Right lobe of liver (tissue), 4 donors: ENCODE measurements at regions not wholly inside any gene's neighbourhood (a gene's known extent, or its start where the extent isn't known, plus 50 kb on each side); places are given as distances from the start of the nearest gene placed in this dataset.

Source experiments
- POLR2A ChIP-seq: fragments of 450-650 bp; IDR thresholded peaks from one replicate; pipeline ENCODE4 v1.6.1; 2017; ENCODE audit warnings: antibody characterized with exemption, mild to moderate bottlenecking
- TF ChIP-seq, protein P1 (sequence below), 4 donors: fragments of 200-600 bp in 3 of 4; fragments of 450-650 bp in 1 of 4; IDR thresholded peaks; one replicate each; pipeline versions ENCODE4 v1.5.1 to v1.8.0; 2016 to 2022; ENCODE audit warnings: antibody characterized with exemption in 4 of 4, mild to moderate bottlenecking in 2 of 4
- donor health status: DM: no; HTN: no; CAD: no.
- donor health status: DM: no; HTN: no; CAD: no.
- donor health status: DM: no; HTN: yes; CAD: no.

DNA sequence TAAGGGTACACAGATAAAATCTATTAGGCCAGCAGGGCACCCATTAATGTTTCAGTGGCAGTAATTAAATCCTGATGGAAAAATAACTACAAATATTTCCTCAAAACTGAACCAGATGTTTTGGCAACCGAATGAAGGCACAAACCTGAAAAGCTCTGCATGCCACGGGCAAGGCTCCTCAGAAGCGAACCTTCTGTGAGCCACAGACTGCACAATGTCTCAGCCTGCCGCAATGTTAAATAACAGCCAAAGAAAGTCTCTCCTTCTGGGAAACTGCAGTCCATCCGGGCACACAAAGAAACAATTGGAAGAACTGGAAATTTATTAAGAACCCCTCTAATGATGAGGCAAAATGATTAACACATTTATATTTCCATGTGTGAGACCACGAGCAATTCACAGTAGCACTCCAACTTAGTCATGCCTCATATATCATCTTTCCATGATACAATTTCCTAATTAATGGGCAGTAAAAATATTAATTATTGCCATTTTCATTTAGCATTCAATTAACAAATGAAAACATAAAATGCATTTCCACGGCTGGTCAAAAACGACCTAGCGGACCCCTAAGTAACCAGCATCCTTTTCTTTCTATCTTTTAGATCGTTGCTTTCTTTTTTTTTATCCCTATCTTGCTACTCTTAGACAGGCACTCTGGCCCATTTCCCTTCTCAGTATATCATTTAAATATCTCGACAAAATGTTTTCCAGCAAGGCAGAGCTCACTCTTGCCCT is 237.5 kb downstream of the EPHA4 start:
- TF ChIP-seq, protein P1, sequence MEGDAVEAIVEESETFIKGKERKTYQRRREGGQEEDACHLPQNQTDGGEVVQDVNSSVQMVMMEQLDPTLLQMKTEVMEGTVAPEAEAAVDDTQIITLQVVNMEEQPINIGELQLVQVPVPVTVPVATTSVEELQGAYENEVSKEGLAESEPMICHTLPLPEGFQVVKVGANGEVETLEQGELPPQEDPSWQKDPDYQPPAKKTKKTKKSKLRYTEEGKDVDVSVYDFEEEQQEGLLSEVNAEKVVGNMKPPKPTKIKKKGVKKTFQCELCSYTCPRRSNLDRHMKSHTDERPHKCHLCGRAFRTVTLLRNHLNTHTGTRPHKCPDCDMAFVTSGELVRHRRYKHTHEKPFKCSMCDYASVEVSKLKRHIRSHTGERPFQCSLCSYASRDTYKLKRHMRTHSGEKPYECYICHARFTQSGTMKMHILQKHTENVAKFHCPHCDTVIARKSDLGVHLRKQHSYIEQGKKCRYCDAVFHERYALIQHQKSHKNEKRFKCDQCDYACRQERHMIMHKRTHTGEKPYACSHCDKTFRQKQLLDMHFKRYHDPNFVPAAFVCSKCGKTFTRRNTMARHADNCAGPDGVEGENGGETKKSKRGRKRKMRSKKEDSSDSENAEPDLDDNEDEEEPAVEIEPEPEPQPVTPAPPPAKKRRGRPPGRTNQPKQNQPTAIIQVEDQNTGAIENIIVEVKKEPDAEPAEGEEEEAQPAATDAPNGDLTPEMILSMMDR (IDR thresholded peaks at IDR 0.05), result no peak
- no peak for TF ChIP-seq POLR2A
